ENCODE measurements at regions not wholly inside any gene's neighbourhood (a gene's known extent, or its start where the extent isn't known, plus 50 kb on each side); places are given as distances from the start of the nearest gene placed in this dataset.

DNA sequence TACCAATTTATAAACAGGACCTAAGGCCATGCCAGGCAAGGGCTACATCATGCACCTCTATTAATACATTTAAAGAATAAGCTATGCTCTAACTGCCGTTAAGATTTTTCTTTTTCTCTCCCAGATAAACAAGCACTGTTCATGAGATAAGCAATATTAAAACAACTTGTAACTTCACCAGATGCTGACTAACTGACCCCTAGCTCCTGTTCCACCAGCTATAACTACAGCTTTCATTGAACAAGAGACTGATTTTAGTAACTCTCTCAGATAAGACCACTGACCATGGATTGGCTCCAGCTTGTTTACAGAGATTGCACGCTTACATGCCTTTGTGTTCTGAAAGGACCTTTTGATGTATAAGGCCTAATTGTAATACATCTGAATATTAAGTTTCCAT lies 540.7 kb upstream of the NECTIN3 start:
- no peak for DNase-seq (ENCODE audit: low spot score)

DNA sequence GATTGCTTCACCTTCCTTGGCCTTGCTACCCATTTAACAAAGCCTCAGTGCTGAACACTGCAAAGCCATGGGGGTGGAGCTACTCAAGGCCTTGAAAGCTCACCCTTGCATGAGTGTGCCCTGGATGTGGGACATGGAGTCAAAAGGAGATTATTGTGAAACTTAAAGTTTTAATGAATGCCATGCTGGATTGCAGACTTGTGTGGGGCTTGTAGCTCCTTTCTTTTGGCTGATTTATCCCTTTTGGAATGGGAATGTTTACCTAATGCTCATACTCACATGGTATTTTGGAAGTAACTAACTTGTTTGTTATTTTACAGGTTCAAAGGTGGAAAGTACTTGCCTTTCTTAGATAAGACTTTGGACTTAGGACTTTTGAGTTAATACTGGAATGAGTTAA lies 538.5 kb upstream of the NECTIN3 start:
- DNase-seq (ENCODE audit: low spot score) = no peak

DNA sequence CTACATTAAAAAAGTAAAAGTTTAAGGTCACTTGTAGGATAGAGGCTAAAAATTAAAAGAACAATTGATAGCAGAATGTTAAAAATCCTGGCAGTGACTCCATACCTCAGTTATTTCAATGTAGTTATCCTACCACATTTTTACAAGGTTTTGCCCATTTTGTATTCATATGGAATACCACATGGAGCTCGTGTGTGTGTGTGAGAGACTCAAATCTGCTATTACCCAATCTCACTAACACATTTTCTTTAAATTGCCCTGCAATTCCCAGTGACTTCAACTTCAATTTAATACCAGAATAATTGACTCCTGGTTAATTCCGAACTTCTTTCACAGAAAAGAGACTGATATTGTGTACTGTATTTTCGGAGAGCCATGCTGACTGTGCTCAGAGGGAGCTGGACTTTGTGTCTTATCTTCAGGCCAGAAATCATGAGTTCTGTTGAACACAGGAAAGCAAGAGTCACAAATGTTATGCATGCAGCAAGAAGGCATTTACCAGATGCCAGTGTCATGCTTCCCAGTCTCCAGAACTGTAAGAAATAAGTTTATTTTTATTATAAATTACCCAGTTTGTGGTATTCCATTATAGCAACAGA lies 529.0 kb upstream of the NECTIN3 start:
- no peak for DNase-seq (ENCODE audit: low spot score)

GRCh38 chr3:110544730-110545129 lies 526.9 kb upstream of the NECTIN3 start:
- no peak for DNase-seq (ENCODE audit: low spot score)

GRCh38 chr3:110550511-110550910 lies 521.1 kb upstream of the NECTIN3 start:
- no peak for DNase-seq (ENCODE audit: low spot score)

DNA sequence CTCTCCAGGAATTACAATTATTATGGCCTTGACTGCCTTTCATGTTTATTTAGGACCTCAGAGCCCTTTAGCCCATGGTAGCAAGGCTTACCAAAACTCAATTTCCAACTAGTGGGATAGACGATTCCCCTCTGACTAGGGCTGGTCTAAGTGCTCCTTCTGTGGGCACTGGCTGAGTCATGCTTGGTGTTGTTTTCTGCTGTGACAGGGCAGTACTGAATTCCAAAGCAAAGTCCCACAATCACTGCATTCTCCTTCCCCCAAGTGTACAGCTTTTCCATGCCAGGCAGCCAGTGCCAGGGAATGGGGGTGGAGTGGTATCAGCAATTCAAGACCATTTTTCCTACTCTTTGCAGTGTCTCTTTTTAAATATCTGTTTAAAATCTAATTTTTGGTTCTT lies 509.0 kb upstream of the NECTIN3 start:
- no peak for DNase-seq (ENCODE audit: low spot score)

DNA sequence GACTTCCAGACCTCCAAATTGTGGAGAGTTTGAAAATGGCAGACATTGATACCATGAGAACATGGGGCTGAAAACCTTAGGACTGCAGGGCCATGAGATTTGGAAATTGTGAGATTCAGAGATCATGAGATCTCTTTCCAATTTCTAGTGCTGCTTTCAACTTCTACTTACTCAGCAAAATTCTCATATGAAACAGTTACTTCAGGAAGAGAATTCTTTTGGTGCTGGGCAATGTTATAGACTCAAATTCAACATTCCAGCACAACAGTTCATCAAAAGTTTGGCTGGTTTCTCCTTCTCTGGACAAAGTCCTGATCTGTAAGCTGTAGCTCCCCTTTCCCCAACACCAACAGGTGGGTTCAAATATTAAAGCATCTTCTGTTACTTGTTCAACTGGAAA lies 506.9 kb upstream of the NECTIN3 start:
- no peak for DNase-seq (ENCODE audit: low spot score)

DNA sequence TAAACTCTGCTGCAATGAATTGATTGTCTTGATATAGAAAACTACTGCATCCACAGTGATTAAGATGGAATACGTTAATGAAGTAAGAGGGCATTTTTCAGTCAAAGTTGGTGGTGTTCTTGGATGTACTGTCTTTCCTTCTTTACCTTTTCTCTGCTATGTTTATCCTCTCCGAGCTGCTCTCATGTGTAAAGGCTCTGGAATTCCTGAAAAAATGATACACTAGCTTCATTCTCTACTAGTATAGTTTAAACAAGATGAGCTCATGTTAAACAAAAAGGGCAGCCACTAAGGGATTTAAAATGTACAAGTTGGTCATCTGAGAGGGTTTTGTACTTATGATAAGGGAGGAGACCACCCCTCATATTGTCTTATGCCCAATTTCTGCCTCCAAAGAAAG lies 504.6 kb upstream of the NECTIN3 start:
- no peak for DNase-seq (ENCODE audit: low spot score)

- DNase-seq (ENCODE audit: low spot score) = no peak
These were observed 503.4 kb upstream of the NECTIN3 start for GRCh38 chr3:110568246-110568645.

DNA sequence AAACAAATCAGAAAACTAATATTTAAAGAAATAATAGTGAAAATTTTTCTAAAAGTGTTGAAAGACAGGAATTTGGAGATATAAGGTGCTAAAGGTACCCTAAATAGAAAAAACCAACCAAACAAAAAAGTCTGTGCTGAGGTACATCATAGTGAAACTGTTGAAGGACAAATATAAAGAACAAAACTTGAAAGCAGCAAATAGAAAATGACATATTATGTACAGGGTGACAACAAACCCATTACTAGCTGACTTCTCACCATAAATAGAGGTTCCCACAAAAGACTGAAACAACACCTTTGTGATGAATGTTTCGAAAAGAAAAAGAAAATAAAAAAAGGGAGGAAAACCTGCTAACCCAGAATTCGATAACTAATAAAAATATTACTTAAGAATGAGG lies 502.5 kb upstream of the NECTIN3 start:
- DNase-seq (ENCODE audit: low spot score) = no peak

GRCh38 chr3:110575702-110576101 lies 495.9 kb upstream of the NECTIN3 start:
- no peak for DNase-seq (ENCODE audit: low spot score)

GRCh38 chr3:110576960-110577359 lies 494.7 kb upstream of the NECTIN3 start:
- DNase-seq (ENCODE audit: low spot score) = no peak

DNA sequence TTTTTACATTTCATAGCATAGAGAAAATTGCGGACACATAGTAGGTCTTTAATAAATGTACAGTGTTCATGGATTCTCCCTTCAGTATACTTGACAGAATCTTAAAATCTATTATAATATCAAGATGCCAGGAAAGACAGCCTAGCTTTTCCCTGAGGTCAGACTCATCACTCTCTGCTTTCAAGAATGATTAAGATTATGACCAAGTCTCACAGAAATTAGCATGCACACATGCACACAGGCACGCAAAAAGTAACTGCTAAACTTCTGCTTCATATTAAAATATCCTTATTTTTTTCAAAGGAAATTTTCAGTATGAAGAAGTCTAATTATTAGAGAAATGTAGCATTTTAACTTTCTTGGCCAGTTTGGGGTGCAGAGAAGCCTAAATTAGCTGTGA lies 493.8 kb upstream of the NECTIN3 start:
- no peak for DNase-seq (ENCODE audit: low spot score)

DNA sequence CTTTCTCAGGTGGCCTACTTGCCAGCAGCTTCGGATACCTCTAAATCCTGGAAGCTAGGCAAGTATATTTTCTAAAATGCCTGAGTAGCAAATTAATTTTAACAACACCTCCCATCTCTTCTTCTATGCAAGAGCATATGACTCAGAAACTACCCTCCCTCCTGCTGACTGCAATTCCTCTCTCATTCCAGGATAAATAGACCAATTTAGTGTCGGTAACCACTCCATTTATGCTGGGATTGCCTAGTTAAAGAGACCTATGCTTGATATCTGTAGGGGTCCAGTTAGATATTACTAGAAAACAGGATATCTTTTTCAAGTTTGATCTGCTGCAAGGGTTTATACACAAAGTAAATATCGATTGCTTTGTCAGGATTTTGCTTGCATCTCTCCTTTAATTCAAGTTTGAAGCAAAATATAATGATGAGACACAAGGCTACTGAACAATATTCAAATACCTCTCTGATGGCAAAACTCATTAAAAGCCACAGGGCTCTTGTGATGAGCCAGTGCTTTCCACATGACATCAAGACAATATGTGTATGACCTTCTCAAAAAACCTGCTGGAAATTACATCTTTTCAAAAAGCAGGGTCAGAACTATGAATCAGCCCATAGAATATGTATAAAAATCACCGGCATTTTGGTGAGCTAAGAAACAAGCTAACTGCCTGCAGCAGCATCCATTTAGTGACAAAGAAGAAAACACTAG lies 491.6 kb upstream of the NECTIN3 start:
- DNase-seq (ENCODE audit: low spot score) = no peak

DNA sequence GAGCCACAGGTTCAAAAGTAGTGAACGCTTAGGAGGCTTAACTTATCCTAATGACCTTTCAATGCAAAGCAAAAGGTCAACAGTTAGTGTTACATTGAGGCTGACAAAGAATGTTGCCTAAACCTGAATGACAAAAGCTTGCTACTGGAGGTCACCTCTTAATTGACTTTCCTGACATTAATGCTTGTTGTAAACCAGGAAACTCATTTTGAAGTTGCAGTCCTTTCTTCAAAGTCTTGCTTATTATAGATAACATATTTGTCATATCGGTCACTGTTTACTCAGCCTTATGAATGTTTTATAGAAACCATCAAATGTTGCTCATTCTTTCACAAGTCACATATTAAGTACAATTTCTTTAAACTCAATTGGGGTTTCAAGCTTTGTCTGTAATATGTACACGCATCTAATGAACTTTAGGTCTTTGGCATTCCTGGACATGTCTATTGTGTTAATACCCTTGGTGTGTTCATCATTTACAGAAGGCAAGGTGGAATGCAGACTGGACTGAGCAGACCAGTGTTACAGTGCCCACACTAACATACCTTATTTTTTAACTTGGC lies 488.2 kb upstream of the NECTIN3 start:
- no peak for DNase-seq (ENCODE audit: low spot score)

- DNase-seq (ENCODE audit: low spot score) = no peak
These were observed 482.7 kb upstream of the NECTIN3 start for GRCh38 chr3:110588906-110589305.

- DNase-seq (ENCODE audit: low spot score) = no peak
These were observed 482.3 kb upstream of the NECTIN3 start for GRCh38 chr3:110589341-110589740.

DNA sequence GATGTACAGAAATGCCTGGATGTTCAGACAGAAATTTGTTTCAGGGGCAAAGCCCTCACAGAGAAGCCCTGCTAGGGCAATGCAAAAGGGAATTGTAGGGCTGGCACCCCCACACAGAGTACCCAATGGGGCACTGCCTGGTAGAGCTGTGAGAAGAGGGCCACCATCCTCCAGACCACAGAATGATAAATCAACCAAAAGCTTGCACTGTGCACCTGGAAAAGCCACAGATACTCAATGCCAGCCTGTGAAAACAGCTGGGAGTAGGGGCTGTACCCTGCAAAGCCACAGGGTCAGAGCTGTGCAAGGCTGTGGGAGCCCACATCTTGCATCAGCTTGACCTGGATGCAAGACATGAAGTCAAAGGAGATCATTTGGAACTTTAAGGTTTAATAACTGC lies 477.9 kb upstream of the NECTIN3 start:
- DNase-seq (ENCODE audit: low spot score) = no peak

GRCh38 chr3:110598847-110599490 lies 472.6 kb upstream of the NECTIN3 start:
- no peak for DNase-seq (ENCODE audit: low spot score)

DNA sequence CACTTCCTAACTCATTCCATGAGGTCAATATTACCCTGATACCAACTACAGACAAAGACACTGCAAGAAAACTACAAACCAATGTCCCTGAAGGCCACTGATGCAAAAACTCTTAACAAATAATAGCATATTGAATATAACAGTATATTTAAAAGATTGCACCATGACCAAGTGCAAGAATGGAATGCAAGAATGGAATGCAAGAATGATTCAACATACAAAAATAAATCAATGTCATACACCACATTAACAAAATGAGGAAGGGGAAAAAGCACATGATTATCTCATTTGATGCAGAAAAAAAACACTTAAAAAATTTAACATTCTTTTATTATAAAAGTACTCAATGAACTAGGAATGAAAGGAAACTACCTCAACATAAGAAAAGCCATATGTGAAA lies 463.1 kb upstream of the NECTIN3 start:
- no peak for DNase-seq (ENCODE audit: low spot score)

- DNase-seq (ENCODE audit: low spot score) = no peak
These were observed 459.6 kb upstream of the NECTIN3 start for GRCh38 chr3:110612045-110612444.

- no peak for DNase-seq (ENCODE audit: low spot score)
These were observed 457.4 kb upstream of the NECTIN3 start for GRCh38 chr3:110614186-110614585.

GRCh38 chr3:110615454-110615853 lies 456.2 kb upstream of the NECTIN3 start:
- no peak for DNase-seq (ENCODE audit: low spot score)
